OCI-M1 (cell line): ENCODE measurements at regions not wholly inside any gene's neighbourhood (a gene's known extent, or its start where the extent isn't known, plus 50 kb on each side); places are given as distances from the start of the nearest gene placed in this dataset.

ENCODE experiments used
- DNase-seq: peaks from one replicate; lab custom pipeline; 2025; lab: John Stamatoyannopoulos, UW

GRCh38 chr9:4921449-4921848 is 63.6 kb upstream of the JAK2 start:
- DNase-seq = no peak

GRCh38 chr9:4922101-4922500 is 63.0 kb upstream of the JAK2 start:
- no peak for DNase-seq

- peak; percentile 98 for DNase-seq
Measured at GRCh38 chr9:4922730-4923129, 62.3 kb upstream of the JAK2 start.

GRCh38 chr9:4923141-4923540 is 61.9 kb upstream of the JAK2 start:
- peak; percentile 97 for DNase-seq

DNA sequence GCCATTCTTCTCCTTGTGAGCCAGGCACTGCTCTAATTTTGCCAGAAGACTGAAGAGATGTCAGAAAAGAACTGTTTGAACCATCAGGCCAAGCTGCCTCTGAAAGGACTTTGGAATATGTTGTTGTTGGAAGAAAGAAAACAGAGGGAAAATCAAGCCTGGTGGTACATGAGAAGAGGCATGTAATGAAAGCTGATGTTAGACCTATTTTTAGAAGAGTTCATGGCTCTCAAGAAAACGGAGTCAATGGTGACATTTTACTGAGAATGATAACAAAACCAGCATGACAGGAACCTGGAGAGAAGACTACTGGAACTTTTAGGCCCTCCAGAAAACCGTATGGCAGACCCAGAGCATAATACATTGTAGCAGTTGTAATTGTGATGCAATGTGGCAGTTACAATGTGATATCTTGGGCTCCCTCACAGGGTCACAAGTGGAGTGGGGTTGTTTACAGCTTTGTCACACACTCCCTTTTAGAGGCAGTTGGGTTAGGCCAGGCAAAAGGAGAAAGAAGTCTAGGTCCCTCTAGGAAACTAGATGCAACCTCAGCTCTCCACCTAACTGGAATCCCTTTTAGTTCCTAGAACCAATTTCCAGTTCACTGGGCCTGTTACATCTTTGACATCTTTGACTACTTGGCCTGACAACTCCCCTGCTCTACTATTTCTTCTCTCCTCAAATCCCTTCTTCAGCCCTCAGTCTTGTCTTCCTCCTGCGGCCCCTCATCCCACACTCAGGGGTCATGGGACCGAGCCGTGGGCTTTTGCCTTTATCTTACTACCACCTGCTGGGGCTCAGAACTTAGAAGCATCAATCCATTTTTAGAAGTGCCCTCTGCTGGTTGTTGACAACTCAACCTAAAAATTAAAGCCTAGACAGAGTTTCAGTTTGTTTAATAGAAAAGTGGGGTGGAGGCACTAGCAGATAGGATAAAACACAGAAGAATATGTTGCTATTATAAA is 61.2 kb upstream of the JAK2 start:
- peak; percentile 100 for DNase-seq

DNA sequence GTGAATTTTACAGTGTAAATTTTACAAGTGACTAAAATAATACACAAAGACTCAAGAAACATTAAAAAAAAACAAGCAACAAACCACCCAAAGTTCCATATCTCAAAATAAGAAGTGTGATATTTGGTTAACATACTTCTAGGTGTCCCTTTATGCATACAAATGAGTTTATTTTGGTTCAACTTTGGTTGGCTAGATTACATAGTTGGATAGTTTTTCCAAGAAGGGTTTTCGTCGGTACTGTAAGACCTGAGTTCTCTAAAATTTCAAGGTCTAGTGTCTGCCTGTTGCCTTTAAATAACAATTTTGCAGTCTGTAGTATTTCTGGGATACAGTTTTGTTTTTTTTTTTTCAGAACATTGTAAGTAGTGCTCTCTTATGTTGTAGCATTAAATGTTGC is 58.8 kb upstream of the JAK2 start:
- DNase-seq = peak; percentile 99

- peak; percentile 100 for DNase-seq
Measured at GRCh38 chr9:4927043-4927471, 58.0 kb upstream of the JAK2 start.

- no peak for DNase-seq
Measured at GRCh38 chr9:4927701-4928100, 57.4 kb upstream of the JAK2 start.

GRCh38 chr9:4929917-4930316 is 55.2 kb upstream of the JAK2 start:
- DNase-seq = no peak

DNA sequence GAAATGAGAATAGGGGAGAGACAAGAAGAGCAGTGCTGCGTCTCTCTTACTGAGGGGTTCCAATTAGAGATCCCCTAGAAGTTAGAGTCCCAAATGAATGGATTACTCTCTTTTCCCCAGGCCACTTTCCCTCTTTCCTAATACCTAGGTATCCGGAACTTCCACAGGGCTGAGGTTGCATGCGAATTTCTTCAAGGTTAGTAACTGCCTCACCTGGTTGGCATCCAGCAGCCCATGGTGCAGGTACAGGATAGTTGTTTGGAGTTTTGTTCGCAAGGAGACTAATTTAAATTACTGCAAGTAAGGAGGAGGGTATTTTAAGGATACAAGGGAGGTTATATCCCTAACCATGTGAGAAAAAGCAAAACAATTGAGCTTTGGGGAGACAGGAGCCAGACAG is 52.4 kb upstream of the JAK2 start:
- DNase-seq = no peak

DNA sequence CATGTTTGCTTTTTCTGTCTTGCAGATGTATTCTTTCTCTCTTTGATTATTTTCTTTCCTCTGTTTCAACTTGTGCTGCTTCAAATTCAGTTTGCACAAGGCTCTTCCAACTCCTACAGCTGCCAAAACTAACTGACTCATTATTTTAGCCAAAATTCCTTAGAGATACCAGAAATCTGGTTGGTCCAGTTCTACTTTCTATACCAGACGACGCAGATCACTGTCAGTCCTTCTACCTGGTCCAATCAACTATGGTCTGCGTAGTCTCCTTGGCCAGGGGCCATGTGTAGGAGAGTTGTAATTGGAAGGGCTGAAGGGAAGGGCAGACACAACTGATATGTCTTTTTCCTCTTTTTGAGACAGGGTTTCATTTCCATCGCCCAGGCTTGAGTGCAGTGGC is 51.9 kb upstream of the JAK2 start:
- DNase-seq = peak; percentile 100

DNA sequence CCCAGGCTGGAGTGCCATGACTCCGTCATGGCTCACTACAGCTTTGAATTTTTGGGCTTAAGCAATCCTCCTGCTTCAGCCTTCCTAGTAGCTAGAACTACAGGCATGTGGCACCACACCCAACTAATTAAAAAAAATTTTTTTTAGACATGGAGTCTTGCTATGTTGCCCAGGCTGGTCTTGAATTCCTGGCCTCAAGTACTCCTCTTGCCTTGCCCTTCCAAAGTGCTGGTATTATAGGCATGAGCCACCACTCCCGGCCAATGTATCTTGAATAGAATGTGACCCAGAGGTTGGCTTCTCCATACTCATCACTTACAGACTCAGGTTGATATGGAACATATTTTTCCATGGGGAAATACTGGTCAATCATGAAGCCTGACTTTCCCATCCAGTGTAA is 51.2 kb upstream of the JAK2 start:
- DNase-seq = no peak

GRCh38 chr9:4935001-4935672 is 49.9 kb upstream of the JAK2 start:
- DNase-seq = peak; percentile 98
